Body of pancreas (tissue), 4 donors: ENCODE measurements at regions not wholly inside any gene's neighbourhood (a gene's known extent, or its start where the extent isn't known, plus 50 kb on each side); places are given as distances from the start of the nearest gene placed in this dataset.
A peak's percentile ranks its signal among the peaks of the same experiment; 100 is the strongest.

Experiments
- ATAC-seq: fragments of 150-250 bp; one replicate; pipeline ENCODE4 v1.9.1; 2016
- DNase-seq, 4 donors: peaks; one replicate each; pipeline ENCODE4 v3.0.0-alpha.2; 2019
- H3K27ac ChIP-seq, 4 donors: fragments of 200-600 bp; sonication (generic); 1 replicate in 3 of 4; 2 replicates in 1 of 4; pipeline versions ENCODE4 v1.5.1 to v1.6.1; 2016 to 2019; ENCODE audit warnings: mild to moderate bottlenecking in 1 of 4, mixed read lengths in 1 of 4, moderate library complexity in 1 of 4
- H3K27me3 ChIP-seq, 2 donors: fragments of 200-600 bp; sonication (generic); one replicate each; pipeline ENCODE4 v1.6.0; 2016; ENCODE audit warnings: mild to moderate bottlenecking in 1 of 2
- H3K36me3 ChIP-seq, 2 donors: fragments of 200-600 bp; sonication (generic); replicated peaks in 1 of 2; 2 replicates each; pipeline ENCODE4 v1.5.1; 2016; ENCODE audit warnings: low read depth in 2 of 2; ENCODE audit not compliant: insufficient read depth in 1 of 2
- H3K4me1 ChIP-seq: fragments of 200-600 bp; sonication (generic); one replicate; pipeline ENCODE4 v1.6.0; 2016
- H3K4me3 ChIP-seq, 2 donors: fragments of 200-600 bp; sonication (generic); 1 replicate in 1 of 2; 2 replicates in 1 of 2; pipeline ENCODE4 v1.5.1; 2016 to 2019
- H3K9me3 ChIP-seq, 3 donors: fragments of 200-600 bp; sonication (generic); 1 replicate in 2 of 3; 2 replicates in 1 of 3; pipeline ENCODE4 v1.5.1; 2016
- CTCF ChIP-seq, 7 experiments: fragments of 450-650 bp in 4 of 7; fragments of 200-600 bp in 3 of 7; sonication (generic) in 3 of 7; IDR thresholded peaks; one replicate each; pipeline ENCODE4 v1.5.1; 2016 to 2019; ENCODE audit warnings: antibody characterized with exemption in 7 of 7
- POLR2A ChIP-seq, 3 donors: fragments of 450-650 bp; IDR thresholded peaks; one replicate each; pipeline ENCODE4 v1.6.1; 2016; ENCODE audit warnings: antibody characterized with exemption in 3 of 3, mild to moderate bottlenecking in 2 of 3
- WGBS, 2 donors: methylation state at CpG; one replicate each; pipeline ENCODE4 v1.1.5; 2017; 5-methylcytosine and 5-hydroxymethylcytosine counted together
- intact Hi-C: fragments of 100-400 bp; cut with DNase I; formaldehyde crosslinking; loops from one replicate; pipeline ENCODE4 v1.15.1; 2023

- 2 to 29% methylated on average over 3 of the region's 3 CpGs for WGBS, 2 donors
- H3K4me3 ChIP-seq, result no peak overlapping the region
- no peaks in the 10 kb centered on the region for H3K4me1 ChIP-seq
- no peak overlapping the region for H3K27ac ChIP-seq
- peak; percentile 86 for ATAC-seq
- H3K27me3 ChIP-seq, result no peaks in the 10 kb centered on the region
- intact Hi-C loops, result loop anchor here (10.0 kb wide), 1 partner anchor 483 kb away; no protein-coding TSS in a partner anchor
- H3K36me3 ChIP-seq, result no peaks in the 10 kb centered on the region
- H3K9me3 ChIP-seq, result no peaks in the 10 kb centered on the region
- no peak for TF ChIP-seq POLR2A (IDR thresholded peaks at IDR 0.05)
- peak; percentile 60 to 84 (median 81) for TF ChIP-seq CTCF (IDR thresholded peaks at IDR 0.05)
- peak; percentile 63 to 73 (median 70) for DNase-seq
Observed at GRCh38 chr15:56821721-56822425, 88.6 kb upstream of the ZNF280D start.

- Histone ChIP-seq H3K4me3 (no peak overlapping the region), H3K27me3 (no peaks in the 10 kb centered on the region), H3K4me1 (no peaks in the 10 kb centered on the region), H3K27ac (no peak overlapping the region), H3K9me3 (no peaks in the 10 kb centered on the region), H3K36me3 (no peaks in the 10 kb centered on the region)
- intact Hi-C loops, result loop anchor here (10.0 kb wide), 1 partner anchor 484 kb away; no protein-coding TSS in a partner anchor
- ATAC-seq (no peak), DNase-seq (no peak)
- no peak for TF ChIP-seq POLR2A (IDR thresholded peaks at IDR 0.05)
- no peak for TF ChIP-seq CTCF (IDR thresholded peaks at IDR 0.05)
Observed at GRCh38 chr15:56820333-56820732, 87.0 kb upstream of the ZNF280D start.

- no peak for ATAC-seq
Observed at GRCh38 chr15:56817321-56818080, 84.2 kb upstream of the ZNF280D start.

GRCh38 chr15:56816781-56817180, 83.5 kb upstream of the ZNF280D start:
- ATAC-seq (no peak), DNase-seq (no peak)
- H3K36me3 ChIP-seq, result no peaks in the 10 kb centered on the region
- intact Hi-C loops, result no loop called here
- TF ChIP-seq CTCF (IDR thresholded peaks at IDR 0.05) (no peak), POLR2A (IDR thresholded peaks at IDR 0.05) (no peak)
- peaks cover 6% of the 10 kb centered on the region for H3K4me1 ChIP-seq
- WGBS, 2 donors, result 76 to 80% methylated on average over 4 of the region's 4 CpGs
- H3K9me3 ChIP-seq, result no peaks in the 10 kb centered on the region
- H3K27me3 ChIP-seq, result no peaks in the 10 kb centered on the region
- H3K4me3 ChIP-seq, result no peak overlapping the region
- H3K27ac ChIP-seq, result no peak overlapping the region

More at GRCh38 chr15:56817321-56818080, 84.2 kb upstream of the ZNF280D start:
- no peaks in the 10 kb centered on the region for H3K9me3 ChIP-seq
- no peak overlapping the region for H3K4me3 ChIP-seq
- no peaks in the 10 kb centered on the region for H3K27me3 ChIP-seq
- DNase-seq, result no peak
- intact Hi-C loops, result no loop called here
- WGBS, 2 donors, result 64 to 81% methylated on average over 1 of the region's 1 CpG
- TF ChIP-seq CTCF (IDR thresholded peaks at IDR 0.05), result no peak
- TF ChIP-seq POLR2A (IDR thresholded peaks at IDR 0.05), result no peak
- H3K36me3 ChIP-seq, result no peaks in the 10 kb centered on the region
- H3K4me1 ChIP-seq, result no peaks in the 10 kb centered on the region
- no peak overlapping the region for H3K27ac ChIP-seq
